HL-60 (cell line): ENCODE measurements at regions not wholly inside any gene's neighbourhood (a gene's known extent, or its start where the extent isn't known, plus 50 kb on each side); places are given as distances from the start of the nearest gene placed in this dataset.

Experiments
- DNase-seq, 2 experiments: peaks; one replicate each; pipeline ENCODE4 v3.0.0-alpha.2; 2010 to 2020; ENCODE audit warnings: low read depth in 1 of 2, low spot score in 1 of 2
- H3K27ac ChIP-seq: fragments of 250-450 bp; sonication (Bioruptor Pico); replicated peaks from 2 replicates; pipeline ENCODE4 v1.5.1; 2020; ENCODE audit warnings: mild to moderate bottlenecking, moderate library complexity
- H3K27me3 ChIP-seq: fragments of 250-450 bp; sonication (Bioruptor Pico); 2 replicates; pipeline ENCODE4 v1.5.1; 2021; ENCODE audit warnings: mild to moderate bottlenecking, moderate library complexity; ENCODE audit not compliant: insufficient read depth, poor library complexity, severe bottlenecking
- H3K4me3 ChIP-seq: replicated peaks from 2 replicates; pipeline ENCODE4 v1.5.1; 2011; ENCODE audit warnings: mild to moderate bottlenecking, control low read depth, low read length; ENCODE audit not compliant: insufficient read depth
- GABPA ChIP-seq: IDR thresholded peaks from 2 replicates; pipeline ENCODE4 v1.6.1; 2012; ENCODE audit warnings: low read depth
- POLR2AphosphoS5 ChIP-seq: IDR thresholded peaks from 2 replicates; pipeline ENCODE4 v1.6.1; 2012; ENCODE audit warnings: low read depth
- REST ChIP-seq: IDR thresholded peaks from 2 replicates; pipeline ENCODE4 v1.6.1; 2012; ENCODE audit warnings: low read depth; ENCODE audit not compliant: insufficient replicate concordance
- SPI1 ChIP-seq: IDR thresholded peaks from 2 replicates; pipeline ENCODE4 v1.6.1; 2012; ENCODE audit warnings: low read depth, mild to moderate bottlenecking, borderline replicate concordance
- TF ChIP-seq, protein P1 (sequence below): IDR thresholded peaks from one replicate; pipeline ENCODE4 v1.5.1; 2011; ENCODE audit warnings: low read length, control low read depth, inconsistent platforms; ENCODE audit not compliant: insufficient read depth

- DNase-seq = peak in 1 of 2 experiments; percentile 51
- Histone ChIP-seq H3K27ac (peak overlapping the region; percentile 67), H3K4me3 (no peak overlapping the region), H3K27me3 (no peaks in the 10 kb centered on the region)
- TF ChIP-seq POLR2AphosphoS5 (no peak), SPI1 (no peak), GABPA (no peak), REST (no peak)
- TF ChIP-seq, protein P1, sequence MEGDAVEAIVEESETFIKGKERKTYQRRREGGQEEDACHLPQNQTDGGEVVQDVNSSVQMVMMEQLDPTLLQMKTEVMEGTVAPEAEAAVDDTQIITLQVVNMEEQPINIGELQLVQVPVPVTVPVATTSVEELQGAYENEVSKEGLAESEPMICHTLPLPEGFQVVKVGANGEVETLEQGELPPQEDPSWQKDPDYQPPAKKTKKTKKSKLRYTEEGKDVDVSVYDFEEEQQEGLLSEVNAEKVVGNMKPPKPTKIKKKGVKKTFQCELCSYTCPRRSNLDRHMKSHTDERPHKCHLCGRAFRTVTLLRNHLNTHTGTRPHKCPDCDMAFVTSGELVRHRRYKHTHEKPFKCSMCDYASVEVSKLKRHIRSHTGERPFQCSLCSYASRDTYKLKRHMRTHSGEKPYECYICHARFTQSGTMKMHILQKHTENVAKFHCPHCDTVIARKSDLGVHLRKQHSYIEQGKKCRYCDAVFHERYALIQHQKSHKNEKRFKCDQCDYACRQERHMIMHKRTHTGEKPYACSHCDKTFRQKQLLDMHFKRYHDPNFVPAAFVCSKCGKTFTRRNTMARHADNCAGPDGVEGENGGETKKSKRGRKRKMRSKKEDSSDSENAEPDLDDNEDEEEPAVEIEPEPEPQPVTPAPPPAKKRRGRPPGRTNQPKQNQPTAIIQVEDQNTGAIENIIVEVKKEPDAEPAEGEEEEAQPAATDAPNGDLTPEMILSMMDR = no peak
These were observed 206.5 kb upstream of the RREB1 start for GRCh38 chr6:6901205-6901719.

- Histone ChIP-seq H3K4me3 (no peak overlapping the region), H3K27ac (peak overlapping the region; percentile 67), H3K27me3 (no peaks in the 10 kb centered on the region)
- TF ChIP-seq, protein P1 = no peak
- TF ChIP-seq POLR2AphosphoS5 (no peak), GABPA (no peak), REST (no peak), SPI1 (no peak)
- DNase-seq = no peak
These were observed 205.8 kb upstream of the RREB1 start for GRCh38 chr6:6901945-6902344.

GRCh38 chr6:6905961-6906518 lies 201.7 kb upstream of the RREB1 start:
- Histone ChIP-seq H3K27ac (no peak overlapping the region), H3K4me3 (no peak overlapping the region), H3K27me3 (no peaks in the 10 kb centered on the region)
- no peak for DNase-seq
- TF ChIP-seq POLR2AphosphoS5 = no peak
- TF ChIP-seq SPI1 = no peak
- TF ChIP-seq, protein P1 = no peak
